ENCODE measurements at regions not wholly inside any gene's neighbourhood (a gene's known extent, or its start where the extent isn't known, plus 50 kb on each side); places are given as distances from the start of the nearest gene placed in this dataset.
A peak's percentile ranks its signal among the peaks of the same experiment; 100 is the strongest.

- H3K36me3 ChIP-seq (ENCODE audit: control insufficient read depth in 4 of 4, insufficient read depth in 4 of 4, low read length in 3 of 4): no peaks in the 10 kb centered on the region
- H3K9me3 ChIP-seq (ENCODE audit: control extremely low read depth in 1 of 5, control insufficient read depth in 4 of 5, insufficient read depth in 2 of 5, low read depth in 1 of 5, low read length in 4 of 5): peaks cover 0 to 11% (median 0%) of the 10 kb centered on the region in 5 experiments
- ChIA-PET CTCF (interaction anchor here (1.8 kb wide), 1 partner anchor 59 kb away, joined by 5 read pairs; no protein-coding TSS in a partner anchor), POLR2A (no interaction called here)
- no peak for DNase-seq
- no peak overlapping the region for H3K4me3 ChIP-seq (ENCODE audit: control insufficient read depth in 1 of 7, extremely low read depth in 1 of 7, insufficient read depth in 4 of 7, low read depth in 2 of 7, low read length in 6 of 7)
- no peaks in the 10 kb centered on the region for H3K27me3 ChIP-seq (replicated peaks in 2 of 5; ENCODE audit: control insufficient read depth in 4 of 5, insufficient read depth in 5 of 5, low read length in 4 of 5)
- no peak overlapping the region for H3K27ac ChIP-seq (ENCODE audit: insufficient read depth in 1 of 2, low read depth in 1 of 2, low read length in 2 of 2, poor library complexity in 1 of 2, severe bottlenecking in 2 of 2)
- H3K4me1 ChIP-seq (ENCODE audit: control extremely low read depth in 1 of 4, control insufficient read depth in 4 of 4, insufficient read depth in 4 of 4, low read length in 3 of 4): no peaks in the 10 kb centered on the region
Measured at GRCh38 chr7:12517451-12517850, 53.1 kb upstream of the SCIN start.

GRCh38 chr7:12518920-12519681, 51.4 kb upstream of the SCIN start:
- ChIA-PET POLR2A (no interaction called here), CTCF (interaction anchor here (0.9 to 1.8 kb wide), 5 partner anchors 13 to 743 kb away, joined by 3 to 5 read pairs (median 5); no protein-coding TSS in a partner anchor)
- Histone ChIP-seq H3K4me1 (ENCODE audit: control extremely low read depth in 1 of 4, control insufficient read depth in 4 of 4, insufficient read depth in 4 of 4, low read length in 3 of 4) (no peaks in the 10 kb centered on the region), H3K27me3 (replicated peaks in 2 of 5; ENCODE audit: control insufficient read depth in 4 of 5, insufficient read depth in 5 of 5, low read length in 4 of 5) (no peaks in the 10 kb centered on the region), H3K9me3 (ENCODE audit: control extremely low read depth in 1 of 5, control insufficient read depth in 4 of 5, insufficient read depth in 2 of 5, low read depth in 1 of 5, low read length in 4 of 5) (peaks cover 0 to 11% (median 0%) of the 10 kb centered on the region in 5 experiments), H3K36me3 (ENCODE audit: control insufficient read depth in 4 of 4, insufficient read depth in 4 of 4, low read length in 3 of 4) (no peaks in the 10 kb centered on the region), H3K27ac (ENCODE audit: insufficient read depth in 1 of 2, low read depth in 1 of 2, low read length in 2 of 2, poor library complexity in 1 of 2, severe bottlenecking in 2 of 2) (no peak overlapping the region), H3K4me3 (ENCODE audit: control insufficient read depth in 1 of 7, extremely low read depth in 1 of 7, insufficient read depth in 4 of 7, low read depth in 2 of 7, low read length in 6 of 7) (no peak overlapping the region)
- 90% methylated on average over 1 of the region's 2 CpGs for WGBS (ENCODE audit: insufficient coverage)
- DNase-seq: peak in 2 of 3 donors; percentile 14 to 15

GRCh38 chr7:12519682-12520009, 50.9 kb upstream of the SCIN start:
- CTCF ChIA-PET: interaction anchor here (0.7 to 1.8 kb wide), 5 partner anchors 13 to 743 kb away, joined by 3 to 5 read pairs (median 3); no protein-coding TSS in a partner anchor
- H3K36me3 ChIP-seq (ENCODE audit: control insufficient read depth in 4 of 4, insufficient read depth in 4 of 4, low read length in 3 of 4): no peaks in the 10 kb centered on the region

More at GRCh38 chr7:12519682-12520009, 50.9 kb upstream of the SCIN start:
- POLR2A ChIA-PET: no interaction called here
- Histone ChIP-seq H3K4me1 (ENCODE audit: control extremely low read depth in 1 of 4, control insufficient read depth in 4 of 4, insufficient read depth in 4 of 4, low read length in 3 of 4) (no peaks in the 10 kb centered on the region), H3K27me3 (replicated peaks in 2 of 5; ENCODE audit: control insufficient read depth in 4 of 5, insufficient read depth in 5 of 5, low read length in 4 of 5) (no peaks in the 10 kb centered on the region), H3K27ac (ENCODE audit: insufficient read depth in 1 of 2, low read depth in 1 of 2, low read length in 2 of 2, poor library complexity in 1 of 2, severe bottlenecking in 2 of 2) (no peak overlapping the region), H3K4me3 (ENCODE audit: control insufficient read depth in 1 of 7, extremely low read depth in 1 of 7, insufficient read depth in 4 of 7, low read depth in 2 of 7, low read length in 6 of 7) (no peak overlapping the region), H3K9me3 (ENCODE audit: control extremely low read depth in 1 of 5, control insufficient read depth in 4 of 5, insufficient read depth in 2 of 5, low read depth in 1 of 5, low read length in 4 of 5) (peaks cover 0 to 11% (median 0%) of the 10 kb centered on the region in 5 experiments)
- 100% methylated on average over 1 of the region's 1 CpG for WGBS (ENCODE audit: insufficient coverage)
- no peak for DNase-seq
